Endothelial cell of umbilical vein (primary cell): ENCODE measurements at regions not wholly inside any gene's neighbourhood (a gene's known extent, or its start where the extent isn't known, plus 50 kb on each side); places are given as distances from the start of the nearest gene placed in this dataset.

Experiments used
- BruUV-seq: library from RNA; stranded (reverse); fragments of 400-500 nt; replicated peaks from 2 replicates; lab custom pipeline; 2021; lab: Mats Ljungman, UMichigan
- CTCF ChIA-PET: fragments of 300-600, 350-600 bp; sonication (Branson Sonifier 250); formaldehyde crosslinking; loops from one replicate; lab custom pipeline; 2021; ENCODE audit warnings: antibody characterized with exemption, inconsistent platforms; lab: Charles Lee
- POLR2A ChIA-PET: fragments of 300-600, 350-600 bp; sonication (Branson Sonifier 250); formaldehyde crosslinking; loops from one replicate; lab custom pipeline; 2021; ENCODE audit warnings: antibody characterized with exemption, inconsistent platforms; lab: Charles Lee
- DNase-seq: peaks from one replicate; pipeline ENCODE4 v3.0.0-alpha.2; 2011; ENCODE audit warnings: low read depth, low spot score
- FAIRE-seq: peaks from 2 replicates; lab custom pipeline; 2011; peaks lifted over from hg19 to GRCh38; lab: Jason Lieb, UNC
- H2AFZ ChIP-seq: 2 replicates; pipeline ENCODE4 v1.6.0; 2012; ENCODE audit warnings: low read depth, low read length, control low read depth, inconsistent platforms
- H3K27ac ChIP-seq: 2 replicates; pipeline ENCODE4 v1.5.1; 2011; ENCODE audit warnings: low read depth, mild to moderate bottlenecking, control low read depth, low read length, moderate library complexity; ENCODE audit not compliant: insufficient read depth
- H3K27me3 ChIP-seq, 2 experiments: 2 replicates each; pipeline versions ENCODE4 v1.6.0 to v1.6.1; 2011; ENCODE audit warnings: low read length in 2 of 2, mixed read lengths in 1 of 2; ENCODE audit not compliant: control insufficient read depth in 2 of 2, insufficient read depth in 2 of 2
- H3K36me3 ChIP-seq, 2 experiments: 2 replicates in 1 of 2; 3 replicates in 1 of 2; pipeline ENCODE4 v1.5.1; 2011; ENCODE audit warnings: low read length in 2 of 2, mild to moderate bottlenecking in 1 of 2, moderate library complexity in 1 of 2; ENCODE audit not compliant: control insufficient read depth in 2 of 2, insufficient read depth in 2 of 2; ENCODE audit errors: extremely low read depth in 1 of 2
- H3K4me1 ChIP-seq: 3 replicates; pipeline ENCODE4 v1.5.1; 2011; ENCODE audit warnings: mild to moderate bottlenecking, low read length; ENCODE audit not compliant: control insufficient read depth, insufficient read depth; ENCODE audit errors: extremely low read depth
- H3K4me2 ChIP-seq: 2 replicates; pipeline ENCODE4 v1.6.1; 2011; ENCODE audit warnings: low read length, control low read depth, mixed read lengths; ENCODE audit not compliant: insufficient read depth
- H3K4me3 ChIP-seq, 3 experiments: fragments of 200-600 bp in 1 of 3; sonication (generic), shearing (Covaris generic) in 1 of 3; replicated peaks in 1 of 3; 2 replicates each; pipeline ENCODE4 v1.5.1; 2011 to 2016; ENCODE audit warnings: control low read depth in 3 of 3, low read length in 3 of 3, mild to moderate bottlenecking in 2 of 3, inconsistent platforms in 1 of 3, low read depth in 1 of 3, moderate library complexity in 1 of 3; ENCODE audit not compliant: insufficient read depth in 1 of 3
- H3K79me2 ChIP-seq: 2 replicates; pipeline ENCODE4 v1.6.0; 2012; ENCODE audit warnings: low read length, inconsistent platforms; ENCODE audit not compliant: control insufficient read depth, insufficient read depth
- H3K9ac ChIP-seq: replicated peaks from 2 replicates; pipeline ENCODE3; 2011; ENCODE audit warnings: low read length, control low read depth; ENCODE audit not compliant: insufficient read depth; ENCODE audit errors: extremely low read depth
- H3K9me1 ChIP-seq: replicated peaks from 3 replicates; pipeline ENCODE4 v1.6.0; 2011; ENCODE audit warnings: mild to moderate bottlenecking, low read length; ENCODE audit not compliant: control insufficient read depth, insufficient read depth; ENCODE audit errors: extremely low read depth
- H3K9me3 ChIP-seq: replicated peaks from 2 replicates; pipeline ENCODE4 v1.5.1; 2012; ENCODE audit warnings: low read length, inconsistent platforms; ENCODE audit not compliant: control insufficient read depth, insufficient read depth
- H4K20me1 ChIP-seq: replicated peaks from 2 replicates; pipeline ENCODE3; 2011; ENCODE audit warnings: mild to moderate bottlenecking, low read length; ENCODE audit not compliant: control insufficient read depth, insufficient read depth; ENCODE audit errors: extremely low read depth
- EZH2 ChIP-seq: IDR thresholded peaks from 2 replicates; pipeline ENCODE4 v1.6.1; 2012; ENCODE audit warnings: borderline replicate concordance, low read depth, mild to moderate bottlenecking, moderate library complexity, low read length, inconsistent platforms; ENCODE audit not compliant: severe bottlenecking
- FOS ChIP-seq: IDR thresholded peaks from 2 replicates; pipeline ENCODE4 v1.6.1; 2011; ENCODE audit warnings: mild to moderate bottlenecking, low read length, moderate library complexity, borderline replicate concordance; ENCODE audit not compliant: insufficient read depth
- GATA2 ChIP-seq: IDR thresholded peaks from 2 replicates; pipeline ENCODE4 v1.7.0; 2011; ENCODE audit warnings: low read depth, mild to moderate bottlenecking, moderate library complexity, mixed read lengths, low read length; ENCODE audit not compliant: insufficient read length, insufficient read depth
- JUN ChIP-seq: IDR thresholded peaks from 2 replicates; pipeline ENCODE4 v1.6.1; 2011; ENCODE audit warnings: borderline replicate concordance, low read depth; ENCODE audit not compliant: insufficient read length, insufficient read depth
- MYC ChIP-seq: IDR thresholded peaks from one replicate; pipeline ENCODE4 v1.6.1; 2011; ENCODE audit warnings: mild to moderate bottlenecking, low read depth, low read length
- POLR2A ChIP-seq: IDR thresholded peaks from 2 replicates; pipeline ENCODE4 v1.6.1; 2012; ENCODE audit warnings: low read depth, mild to moderate bottlenecking, control low read depth, low read length
- POLR2AphosphoS5 ChIP-seq: IDR thresholded peaks from 2 replicates; pipeline ENCODE4 v1.6.1; 2012; ENCODE audit warnings: low read depth, mild to moderate bottlenecking, control low read depth, low read length, moderate library complexity; ENCODE audit not compliant: insufficient read depth
- dilution Hi-C: fragments of 300-500 bp; cut with MboI; formaldehyde crosslinking; loops from one replicate; pipeline ENCODE4 v1.15.0; 2019; ENCODE audit warnings: low sequenced_read_pairs; ENCODE audit not compliant: extremely low pct_ligation_motif_present
- intact Hi-C: fragments of 100-400 bp; cut with micrococcal nuclease; formaldehyde crosslinking; loops from one replicate; pipeline ENCODE4 v1.10.0; 2022
- TF ChIP-seq, protein P1 (sequence below), 2 donors: IDR thresholded peaks; 1 replicate in 1 of 2; 2 replicates in 1 of 2; pipeline ENCODE4 v1.5.1; 2011; ENCODE audit warnings: low read length in 2 of 2, mild to moderate bottlenecking in 2 of 2, moderate library complexity in 2 of 2, control low read depth in 1 of 2, inconsistent platforms in 1 of 2, low read depth in 1 of 2; ENCODE audit not compliant: insufficient read depth in 1 of 2; ENCODE audit errors: extremely low read depth in 1 of 2
- TF ChIP-seq, protein P2 (sequence below): IDR thresholded peaks from 2 replicates; pipeline ENCODE4 v1.6.1; 2011; ENCODE audit not compliant: insufficient read depth, insufficient read length

DNA sequence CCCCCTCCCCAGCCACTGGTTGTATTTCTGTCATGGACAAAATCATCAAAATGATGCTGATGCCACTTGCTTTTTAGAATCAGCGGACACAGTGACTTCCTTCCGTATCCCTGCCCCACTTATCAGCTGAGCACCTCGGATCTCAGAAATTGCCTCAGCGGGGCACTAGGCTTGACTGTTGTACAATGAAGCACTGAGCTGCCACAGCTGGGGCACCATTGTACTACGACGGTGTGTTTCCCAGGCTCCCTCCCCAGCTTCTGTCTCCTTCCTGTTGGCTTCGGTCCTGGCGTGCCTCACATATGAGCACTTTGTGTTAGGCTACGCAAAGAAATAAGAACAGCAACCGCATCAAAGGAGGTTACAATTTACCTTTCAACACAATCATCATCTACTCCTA lies 82.4 kb downstream of the F11 start:
- no peaks in the 10 kb centered on the region for H3K36me3 ChIP-seq
- dilution Hi-C loops, result no loop called here
- no peaks in the 10 kb centered on the region for H4K20me1 ChIP-seq
- DNase-seq, result no peak
- BruUV-seq, result no TSS peak
- CTCF ChIA-PET, result no interaction called here
- H2AFZ ChIP-seq, result no peak overlapping the region
- no peak overlapping the region for H3K4me2 ChIP-seq
- TF ChIP-seq POLR2AphosphoS5 (no peak), GATA2 (no peak), MYC (no peak), FOS (no peak), EZH2 (no peak), JUN (no peak)
- H3K9ac ChIP-seq, result no peak overlapping the region
- H3K9me3 ChIP-seq, result no peaks in the 10 kb centered on the region
- H3K27ac ChIP-seq, result no peak overlapping the region
- no peaks in the 10 kb centered on the region for H3K27me3 ChIP-seq
- H3K79me2 ChIP-seq, result no peaks in the 10 kb centered on the region
- intact Hi-C loops, result no loop called here
- no peaks in the 10 kb centered on the region for H3K4me1 ChIP-seq
- no peak overlapping the region for H3K4me3 ChIP-seq
- POLR2A ChIA-PET, result no interaction called here
- H3K9me1 ChIP-seq, result no peaks in the 10 kb centered on the region
- FAIRE-seq, result no peak

DNA sequence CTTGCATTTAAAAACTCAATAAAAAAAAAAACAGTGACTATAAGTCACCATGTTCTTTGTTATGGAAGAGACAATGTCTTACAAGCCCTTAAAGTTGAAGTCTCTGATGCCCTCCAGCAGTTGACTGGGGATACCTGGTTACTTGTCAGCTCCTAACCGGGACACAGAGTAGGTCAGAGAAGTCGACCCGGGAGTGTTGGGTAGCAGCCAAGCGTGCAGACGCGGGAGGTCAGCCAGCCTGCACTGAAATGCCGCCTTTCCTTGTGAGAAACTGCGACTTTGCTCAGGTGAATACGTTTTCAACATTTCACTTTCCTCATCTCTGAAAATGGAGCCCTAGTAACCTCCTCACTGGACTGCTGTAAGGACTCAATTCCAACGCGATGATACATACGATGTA lies 81.8 kb downstream of the F11 start:
- TF ChIP-seq GATA2 (no peak), POLR2AphosphoS5 (no peak), POLR2A (no peak), FOS (no peak), JUN (no peak), MYC (no peak)
- TF ChIP-seq, protein P1, sequence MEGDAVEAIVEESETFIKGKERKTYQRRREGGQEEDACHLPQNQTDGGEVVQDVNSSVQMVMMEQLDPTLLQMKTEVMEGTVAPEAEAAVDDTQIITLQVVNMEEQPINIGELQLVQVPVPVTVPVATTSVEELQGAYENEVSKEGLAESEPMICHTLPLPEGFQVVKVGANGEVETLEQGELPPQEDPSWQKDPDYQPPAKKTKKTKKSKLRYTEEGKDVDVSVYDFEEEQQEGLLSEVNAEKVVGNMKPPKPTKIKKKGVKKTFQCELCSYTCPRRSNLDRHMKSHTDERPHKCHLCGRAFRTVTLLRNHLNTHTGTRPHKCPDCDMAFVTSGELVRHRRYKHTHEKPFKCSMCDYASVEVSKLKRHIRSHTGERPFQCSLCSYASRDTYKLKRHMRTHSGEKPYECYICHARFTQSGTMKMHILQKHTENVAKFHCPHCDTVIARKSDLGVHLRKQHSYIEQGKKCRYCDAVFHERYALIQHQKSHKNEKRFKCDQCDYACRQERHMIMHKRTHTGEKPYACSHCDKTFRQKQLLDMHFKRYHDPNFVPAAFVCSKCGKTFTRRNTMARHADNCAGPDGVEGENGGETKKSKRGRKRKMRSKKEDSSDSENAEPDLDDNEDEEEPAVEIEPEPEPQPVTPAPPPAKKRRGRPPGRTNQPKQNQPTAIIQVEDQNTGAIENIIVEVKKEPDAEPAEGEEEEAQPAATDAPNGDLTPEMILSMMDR (IDR thresholded peaks at IDR 0.05; ENCODE audit: extremely low read depth in 1 of 2, insufficient read depth in 1 of 2, low read depth in 1 of 2, low read length in 2 of 2), result no peak
- TF ChIP-seq, protein P2, sequence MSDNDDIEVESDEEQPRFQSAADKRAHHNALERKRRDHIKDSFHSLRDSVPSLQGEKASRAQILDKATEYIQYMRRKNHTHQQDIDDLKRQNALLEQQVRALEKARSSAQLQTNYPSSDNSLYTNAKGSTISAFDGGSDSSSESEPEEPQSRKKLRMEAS, result no peak
- Histone ChIP-seq H2AFZ (no peak overlapping the region), H3K36me3 (no peaks in the 10 kb centered on the region), H3K27me3 (no peaks in the 10 kb centered on the region), H3K9me3 (no peaks in the 10 kb centered on the region), H3K4me1 (no peaks in the 10 kb centered on the region), H3K9me1 (no peaks in the 10 kb centered on the region), H4K20me1 (no peaks in the 10 kb centered on the region), H3K79me2 (no peaks in the 10 kb centered on the region), H3K27ac (no peak overlapping the region), H3K9ac (no peak overlapping the region), H3K4me3 (no peak overlapping the region), H3K4me2 (no peak overlapping the region)
- CTCF ChIA-PET, result no interaction called here
- FAIRE-seq, result no peak
- no peak for DNase-seq
- intact Hi-C loops, result no loop called here
- no TSS peak for BruUV-seq
- dilution Hi-C loops, result no loop called here
- POLR2A ChIA-PET, result no interaction called here
